HG03025 (cell line): ENCODE measurements at regions not wholly inside any gene's neighbourhood (a gene's known extent, or its start where the extent isn't known, plus 50 kb on each side); places are given as distances from the start of the nearest gene placed in this dataset.
"Not testable (repeated sequence)": the region's sequence is repeated elsewhere in the genome, so short reads cannot be mapped to it uniquely, and the experiment has no call there.

ENCODE experiments used
- ATAC-seq: cut with Tn5 transposase; IDR thresholded peaks from one replicate; pipeline ENCODE4 v1.9.1; 2021; ENCODE audit warnings: mild to moderate bottlenecking, moderate library complexity; ENCODE audit not compliant: unreplicated experiment, low FRiP score

DNA sequence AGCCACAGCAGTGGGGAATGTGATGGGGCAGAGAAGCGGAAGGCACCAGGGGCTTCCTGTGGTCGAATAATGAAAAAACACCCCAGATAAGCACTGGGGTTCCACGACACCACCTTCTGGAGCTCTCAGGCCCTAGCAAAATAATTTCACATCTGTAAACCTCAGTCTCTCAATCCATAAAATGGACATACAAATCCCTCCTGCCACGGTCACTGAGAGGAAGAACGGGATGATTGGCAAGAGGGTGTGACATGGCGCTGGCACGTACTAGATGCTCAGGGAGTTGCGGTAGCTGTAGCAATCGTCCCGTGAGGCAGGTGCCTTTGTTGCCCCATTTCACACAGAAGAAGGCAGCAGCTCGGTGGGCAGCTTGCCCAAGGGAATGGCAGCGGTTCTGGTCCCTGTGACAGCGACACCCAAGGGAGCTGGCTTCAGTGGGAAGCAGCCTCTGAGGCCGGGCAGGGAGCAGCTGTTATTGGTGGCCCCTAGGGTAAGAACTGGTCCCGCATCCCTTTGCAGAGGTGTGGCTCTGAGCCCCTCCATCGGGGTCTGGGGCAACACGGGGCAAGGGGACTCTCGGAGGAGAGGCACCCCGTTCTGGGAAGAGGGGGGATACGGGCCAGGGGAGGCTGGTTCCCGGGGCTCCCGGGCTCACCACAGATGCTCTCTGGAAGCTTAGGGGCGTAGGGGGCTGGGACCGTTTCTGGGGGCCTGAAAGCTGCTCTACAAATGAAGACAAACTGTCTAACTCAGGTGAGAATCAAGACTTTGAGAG is 114.0 kb upstream of the ALDH1A3 start:
- no peak for ATAC-seq

DNA sequence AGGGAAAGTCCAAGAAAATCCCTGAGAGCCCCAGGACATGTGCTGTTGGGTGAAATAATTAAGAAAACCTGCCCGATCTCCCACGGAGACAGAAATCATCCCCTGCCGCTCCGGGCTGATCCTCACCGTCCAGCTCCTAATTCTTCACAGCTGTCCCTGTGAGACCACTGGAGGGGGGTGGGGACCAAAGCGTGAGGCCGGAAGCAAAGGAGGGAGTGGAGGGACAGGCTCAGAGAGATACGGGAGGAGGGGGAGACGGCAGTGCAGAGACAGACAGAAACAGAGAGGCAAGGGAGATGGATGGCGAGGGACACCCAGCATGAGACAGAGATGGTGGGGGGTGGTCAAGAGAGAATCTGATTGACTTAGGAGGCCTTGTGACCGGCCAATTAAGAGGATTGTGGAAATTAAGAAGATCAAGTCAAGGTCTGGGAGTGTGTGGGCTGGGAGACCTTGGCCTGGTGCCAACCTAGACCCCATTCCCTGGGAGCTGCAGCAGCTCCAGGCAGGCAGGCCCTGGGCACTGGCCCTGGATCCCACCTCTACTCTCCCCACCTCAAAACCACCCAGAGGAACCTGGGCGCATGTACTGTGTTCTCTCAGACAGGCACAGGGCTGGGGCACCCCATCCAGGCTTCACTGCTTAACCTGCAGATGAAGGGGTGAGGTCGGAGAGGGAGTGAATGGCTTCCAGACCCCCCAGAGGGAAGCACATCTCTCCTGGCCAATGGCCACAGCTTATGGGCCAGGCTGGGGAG is 113.2 kb upstream of the ALDH1A3 start:
- no peak for ATAC-seq

DNA sequence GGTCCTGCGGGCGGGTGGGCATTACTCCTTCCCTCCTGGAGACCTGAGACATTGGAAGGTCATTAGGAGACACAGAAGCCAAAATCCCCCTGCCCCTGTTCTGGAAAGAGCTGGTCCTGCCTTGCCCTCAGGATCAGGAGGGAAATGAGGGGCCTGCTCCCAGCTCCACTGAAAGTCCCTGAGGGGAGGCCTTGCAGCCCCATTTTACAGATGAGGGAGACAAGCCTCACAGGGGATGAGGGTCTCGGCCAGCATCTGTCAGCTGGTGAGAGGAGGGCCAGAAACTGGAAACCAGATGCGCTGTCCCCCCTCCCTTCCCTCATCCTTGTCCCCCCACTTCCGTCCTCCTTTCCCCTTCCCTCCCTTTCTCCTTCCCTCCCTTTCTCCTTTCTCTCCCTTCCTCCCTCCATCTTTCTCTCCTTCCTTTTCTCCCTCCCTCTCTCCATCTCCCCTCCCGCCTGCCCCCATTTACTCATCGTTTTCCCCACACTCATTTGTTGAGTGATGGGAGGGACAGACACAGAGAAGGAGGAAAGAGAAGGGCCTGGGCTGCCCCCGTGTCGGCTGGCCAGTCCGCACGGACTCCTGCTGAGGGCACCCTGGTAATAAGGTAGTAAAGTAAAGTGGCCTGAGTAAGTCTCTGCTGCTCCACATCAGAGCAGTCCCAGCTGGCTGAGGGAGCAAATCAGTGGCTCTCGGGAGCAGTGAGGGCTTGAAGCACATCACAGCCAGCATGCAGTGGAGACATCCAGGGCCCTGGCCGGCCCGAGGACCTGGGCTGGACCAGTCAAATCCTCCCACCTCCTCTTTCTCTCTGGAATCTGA is 112.4 kb upstream of the ALDH1A3 start:
- no peak for ATAC-seq

DNA sequence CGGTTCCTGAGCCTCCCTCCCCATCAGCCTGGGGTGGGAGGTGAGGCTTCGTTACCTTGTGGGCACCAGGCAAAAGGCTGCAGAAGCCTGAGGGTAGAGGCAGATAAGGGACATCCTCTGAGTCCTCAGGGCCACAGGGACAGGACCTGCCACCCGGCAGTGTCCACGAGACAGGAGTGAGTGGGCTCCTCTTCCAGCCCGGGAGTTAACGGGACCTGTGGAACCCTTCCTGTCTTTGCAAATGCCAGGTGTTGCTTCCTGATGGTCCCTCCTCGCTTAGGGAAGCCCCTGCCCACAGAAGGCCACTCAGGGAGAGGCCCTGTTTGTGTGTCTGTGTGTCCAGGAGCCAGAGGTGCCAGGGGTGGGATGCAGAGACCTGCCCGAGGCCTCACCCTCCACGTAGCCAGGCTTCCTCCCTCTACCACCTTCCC is 111.1 kb upstream of the ALDH1A3 start:
- no peak for ATAC-seq

DNA sequence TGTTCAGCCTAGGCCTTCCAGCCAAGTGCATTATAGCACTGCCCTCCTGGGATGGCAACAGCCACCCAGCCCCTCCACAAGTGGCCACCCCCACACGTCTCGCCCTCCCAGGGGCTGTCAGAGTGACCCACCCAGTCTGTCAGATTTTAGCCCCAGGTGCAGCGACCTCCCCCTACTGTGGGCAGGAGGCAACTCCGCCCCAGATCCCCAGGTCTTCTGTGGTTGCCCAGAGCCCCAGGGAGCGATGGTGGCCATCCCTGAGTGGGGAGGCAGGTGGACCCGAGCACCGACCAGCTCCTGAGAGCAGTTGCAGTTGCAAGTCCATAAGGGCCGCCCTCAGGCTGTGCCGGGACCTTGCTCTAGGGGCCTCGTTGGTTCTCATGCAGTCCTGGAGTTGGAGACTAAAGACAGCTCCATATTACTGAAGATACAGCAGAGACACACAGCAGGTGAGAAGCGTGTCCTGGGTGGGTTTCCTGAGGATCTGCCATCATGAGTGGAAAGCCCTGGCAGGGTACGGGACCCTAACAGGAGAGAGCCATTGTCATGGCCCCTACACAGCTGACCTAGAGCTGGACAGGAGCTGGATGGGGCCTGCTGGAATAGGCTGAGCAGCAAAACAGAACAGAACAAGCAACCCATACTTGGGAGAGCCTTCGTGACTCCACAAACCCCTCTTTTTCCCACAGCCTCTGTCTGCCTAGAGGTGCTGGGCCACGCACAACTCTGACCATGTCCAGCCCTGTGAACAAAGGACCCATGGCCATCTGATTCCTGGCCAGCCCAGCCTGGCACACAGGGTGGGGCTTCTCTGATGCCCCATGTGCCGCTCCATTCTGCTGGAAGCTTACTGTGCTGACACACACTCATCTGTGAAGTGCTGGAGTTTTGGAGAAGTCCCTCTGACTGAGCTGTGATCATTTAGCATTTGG is 110.3 kb upstream of the ALDH1A3 start:
- ATAC-seq = no peak

DNA sequence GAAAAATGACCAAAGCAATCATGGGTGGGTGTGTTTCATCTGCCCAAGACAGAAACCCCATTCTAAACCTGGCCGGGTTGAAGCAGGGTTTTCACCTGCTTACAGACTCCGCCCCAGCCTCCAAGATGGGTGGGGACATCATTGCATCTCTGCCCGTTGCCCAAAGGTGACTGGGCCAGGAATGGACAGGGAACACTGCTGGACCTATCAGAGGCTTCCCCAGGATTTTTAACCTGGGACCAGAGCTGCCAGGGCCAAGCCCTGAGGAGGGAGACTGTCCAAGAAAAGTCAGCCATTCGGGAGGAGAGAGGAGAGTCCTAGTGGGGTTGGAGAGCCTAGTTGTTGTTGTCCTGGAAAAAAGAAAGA is 109.7 kb upstream of the ALDH1A3 start:
- ATAC-seq = no peak

DNA sequence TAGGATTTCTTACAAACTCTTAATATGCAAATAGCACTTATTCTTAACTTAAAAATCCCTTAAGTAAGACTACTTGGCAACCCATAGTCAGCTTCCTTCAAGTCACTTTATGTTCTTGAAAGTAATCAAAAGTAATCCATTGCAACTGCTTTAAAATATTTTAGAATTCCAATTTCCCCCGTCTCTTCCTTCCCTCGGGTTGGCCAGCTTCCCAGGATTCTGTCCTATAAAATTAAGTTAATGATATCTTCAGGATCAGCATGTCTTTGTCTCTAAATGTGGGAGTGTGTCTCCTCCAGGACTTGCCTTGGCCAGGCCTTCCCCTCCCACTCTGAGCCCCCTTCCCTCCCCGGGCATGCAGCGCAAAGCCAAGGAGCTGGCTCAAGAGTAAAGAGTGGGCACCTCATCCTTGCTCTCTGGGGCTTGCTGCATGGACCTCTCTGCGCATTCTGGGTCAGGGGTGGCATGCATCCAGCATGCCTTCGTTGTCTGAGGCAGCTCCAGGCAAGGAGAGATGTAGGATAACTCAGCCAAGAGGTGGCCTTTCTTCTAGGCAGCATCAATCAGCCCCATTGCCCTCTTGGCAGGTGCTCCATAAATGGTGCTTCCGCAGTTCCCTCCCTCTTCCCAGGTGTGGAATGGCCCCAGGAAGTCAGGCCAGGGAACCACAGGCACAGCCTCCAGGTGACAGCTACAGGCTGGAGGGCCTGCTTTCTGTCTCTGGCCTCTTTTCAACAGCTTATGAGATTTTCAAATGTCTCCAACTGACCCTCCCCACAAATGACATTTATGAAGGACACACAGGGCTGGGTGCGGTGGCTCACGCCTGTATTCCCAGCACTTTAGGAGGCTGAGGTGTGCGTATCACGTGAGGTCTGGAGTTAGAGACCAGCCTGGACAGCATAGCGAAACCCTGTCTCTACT is 108.7 kb upstream of the ALDH1A3 start:
- ATAC-seq = no peak

DNA sequence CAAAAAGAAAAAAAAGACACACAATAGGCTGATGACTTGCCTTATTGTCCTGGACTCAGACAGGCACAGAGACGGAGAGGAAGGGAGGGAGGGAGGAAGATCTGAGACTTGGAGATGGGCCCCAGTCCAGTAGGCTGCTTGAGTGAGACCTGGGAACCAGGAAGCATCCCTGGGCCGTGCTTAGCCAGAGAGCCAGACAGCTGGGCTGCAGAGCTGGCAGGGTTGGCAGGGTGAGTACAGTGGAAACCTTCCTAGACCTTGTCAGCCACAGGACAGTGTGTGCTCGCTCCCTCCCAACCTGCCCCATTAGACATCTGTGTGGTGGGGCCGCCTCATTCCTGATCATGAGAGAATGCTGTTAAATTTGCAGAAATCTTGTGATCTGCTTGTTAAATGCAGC is 107.9 kb upstream of the ALDH1A3 start:
- ATAC-seq = no peak

DNA sequence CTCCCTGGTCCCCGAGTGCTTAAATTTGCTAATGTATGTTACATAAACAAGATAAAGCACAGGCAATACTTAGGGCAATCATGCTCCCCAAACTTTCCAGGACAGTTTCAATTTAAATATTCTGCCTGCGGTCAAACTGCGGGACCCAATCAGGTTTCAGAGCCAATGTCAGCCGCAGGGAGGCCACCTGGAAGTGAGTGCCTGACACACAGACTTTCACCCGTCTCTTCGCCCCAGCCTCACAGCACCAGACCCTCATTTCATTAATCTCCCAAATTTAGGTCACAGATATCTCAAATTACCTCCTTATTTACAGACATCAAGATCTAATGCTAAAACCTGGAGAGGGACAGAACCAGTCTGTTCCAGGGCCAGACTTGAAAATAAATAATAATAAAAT is 107.2 kb upstream of the ALDH1A3 start:
- ATAC-seq = no peak

DNA sequence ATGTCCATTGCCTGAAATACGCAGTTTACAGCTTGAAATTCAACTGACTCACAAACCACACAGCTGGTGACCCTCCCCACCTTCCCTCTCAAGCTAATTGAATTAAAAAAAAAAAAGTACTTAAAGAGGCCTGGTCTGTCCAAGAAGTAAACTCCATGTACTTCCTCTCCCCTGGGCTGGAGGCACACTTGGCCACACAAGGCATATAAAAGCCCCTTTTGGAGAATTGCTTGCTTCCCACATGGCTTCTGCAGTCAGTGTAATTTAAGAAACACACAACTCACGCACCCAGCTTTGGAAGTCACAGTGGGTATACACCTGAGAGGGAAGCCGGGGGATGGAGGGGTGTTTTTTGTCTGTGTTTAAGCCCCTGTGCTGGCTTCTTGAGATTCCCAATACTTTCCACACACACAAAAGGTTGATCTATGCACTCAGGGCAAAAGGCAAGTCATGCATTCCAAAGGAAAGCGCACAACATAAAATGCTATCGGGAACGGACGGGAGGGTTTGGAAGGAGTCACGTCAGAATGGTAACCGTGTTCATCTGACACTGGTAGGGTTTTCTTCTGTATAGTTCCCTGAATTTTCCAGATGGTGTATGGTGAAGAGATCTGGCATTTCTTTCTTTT is 106.6 kb upstream of the ALDH1A3 start:
- no peak for ATAC-seq

DNA sequence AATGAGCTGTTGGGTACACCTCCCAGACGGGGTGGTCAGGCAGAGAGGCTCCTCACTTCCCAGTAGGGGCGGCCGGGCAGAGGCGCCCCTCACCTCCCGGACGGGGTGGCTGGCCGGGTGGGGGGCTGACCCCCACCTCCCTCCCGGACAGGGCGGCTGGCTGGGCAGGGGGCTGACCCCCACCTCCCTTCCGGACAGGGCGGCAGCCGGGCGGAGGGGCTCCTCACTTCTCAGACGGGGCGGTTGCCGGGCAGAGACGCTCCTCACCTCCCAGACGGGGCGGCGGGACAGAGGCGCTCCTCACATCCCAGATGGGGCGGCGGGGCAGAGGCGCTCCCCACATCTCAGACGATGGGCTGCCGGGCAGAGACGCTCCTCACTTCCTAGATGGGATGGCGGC is 105.6 kb upstream of the ALDH1A3 start:
- not testable (repeated sequence) for ATAC-seq

DNA sequence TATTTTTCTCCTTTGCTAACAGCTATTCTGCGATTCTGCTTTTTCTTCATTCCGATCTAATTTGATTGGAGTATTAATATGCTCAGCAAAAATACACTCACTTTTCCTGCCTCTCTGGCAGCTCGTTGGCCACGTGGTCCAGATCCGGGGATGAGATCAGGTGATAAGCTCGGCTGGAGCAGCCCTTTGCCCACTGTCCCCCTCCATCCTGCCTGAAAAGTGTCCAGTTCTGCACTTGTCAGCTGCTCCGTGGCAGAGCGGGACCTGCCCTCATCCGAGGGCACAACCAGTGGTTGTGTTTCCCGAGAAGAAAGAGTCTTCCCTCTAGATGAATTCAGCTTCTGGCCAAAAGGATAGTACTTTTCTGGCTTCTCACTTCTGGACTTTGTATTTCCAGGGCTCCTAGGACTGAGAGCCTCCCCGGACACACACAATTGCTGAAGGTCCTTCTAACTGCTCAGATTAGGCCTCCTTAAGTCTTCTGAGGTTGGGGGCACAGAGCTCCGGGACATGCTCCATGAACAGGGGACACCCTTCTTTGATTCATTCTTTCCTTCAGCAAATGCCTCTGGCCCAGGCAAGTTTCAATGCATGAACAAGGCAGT is 103.9 kb upstream of the ALDH1A3 start:
- ATAC-seq = no peak

DNA sequence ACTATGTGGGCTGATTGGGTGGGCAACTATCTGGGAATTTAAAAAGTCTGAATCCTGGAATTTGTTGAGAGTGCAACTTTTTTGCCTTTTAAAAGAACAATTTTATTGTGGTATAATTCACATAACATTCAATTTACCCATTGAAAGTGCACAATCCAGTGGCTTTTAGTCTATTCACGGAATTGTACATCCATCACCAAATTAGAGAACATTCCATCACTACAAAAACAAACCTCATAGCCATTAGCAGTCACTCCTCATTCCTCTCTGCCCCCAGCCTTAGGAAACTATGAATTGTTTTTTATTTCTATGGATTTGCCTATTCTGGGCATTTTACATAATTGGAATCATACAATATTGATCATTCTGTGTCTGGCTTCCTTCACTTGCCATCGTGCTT is 101.8 kb upstream of the ALDH1A3 start:
- no peak for ATAC-seq

DNA sequence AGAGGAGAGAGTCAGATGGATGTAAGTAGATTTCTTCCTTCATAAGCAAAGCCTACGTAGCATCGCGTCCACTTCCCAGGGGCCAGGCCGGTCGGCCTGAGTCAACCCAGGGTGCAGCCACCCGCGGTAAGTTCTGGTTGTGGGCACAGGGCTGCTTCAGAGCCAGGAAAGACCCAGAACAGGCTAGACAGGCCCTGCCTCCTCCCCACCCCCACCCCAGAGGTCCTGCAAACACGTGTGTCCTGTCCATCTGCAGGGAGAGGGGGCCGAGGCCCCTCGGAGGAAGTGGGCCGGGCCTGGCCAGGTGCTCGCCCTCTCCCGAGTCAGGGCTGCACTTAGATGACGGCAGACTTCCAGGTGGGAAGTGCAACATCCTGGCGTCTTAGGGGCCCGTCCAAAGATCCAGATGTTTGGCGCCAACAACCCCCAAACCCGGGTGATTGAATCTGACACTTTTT is 100.8 kb upstream of the ALDH1A3 start:
- ATAC-seq = no peak

DNA sequence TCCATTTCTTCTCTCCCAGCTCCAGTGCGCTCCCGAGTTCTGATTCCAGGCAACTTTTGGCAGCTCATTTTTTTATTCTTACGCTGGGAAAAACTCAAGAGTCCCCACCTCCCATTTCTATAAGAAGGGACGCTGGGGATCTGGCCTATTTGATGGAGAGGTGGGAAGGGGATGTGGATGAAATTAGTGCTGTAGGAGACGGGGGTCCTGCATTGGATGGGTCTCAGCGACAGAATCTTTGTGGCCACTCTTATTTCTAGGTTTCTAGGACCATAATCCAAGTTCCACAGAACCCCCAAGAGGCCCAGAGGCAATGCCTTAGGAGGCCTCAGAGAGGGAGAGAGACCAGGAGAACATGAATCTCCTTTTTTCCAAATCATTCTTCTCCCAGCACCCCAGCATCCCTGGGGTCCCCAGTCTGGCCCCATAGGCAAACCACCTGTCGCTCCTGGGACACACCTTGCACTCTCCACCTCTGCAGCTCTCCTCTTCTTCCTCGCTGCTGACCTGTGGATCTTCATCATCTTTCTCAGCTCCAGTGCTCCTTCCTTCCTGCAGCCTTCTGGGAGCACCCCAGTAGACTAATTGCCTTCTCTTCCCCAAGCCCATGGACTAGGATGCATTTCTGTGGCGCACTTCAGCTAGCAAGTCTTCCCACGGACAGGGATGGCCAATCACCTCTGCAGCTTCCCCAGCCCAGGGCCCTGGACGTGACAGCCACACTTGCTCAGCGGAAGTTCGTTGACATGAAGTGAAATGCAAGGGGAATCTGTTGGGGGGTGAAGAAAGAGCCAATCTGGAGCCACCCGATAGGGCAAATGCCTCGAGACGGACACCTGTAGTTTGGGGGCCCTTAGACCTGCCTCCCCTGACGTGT is 100.1 kb upstream of the ALDH1A3 start:
- ATAC-seq = no peak

DNA sequence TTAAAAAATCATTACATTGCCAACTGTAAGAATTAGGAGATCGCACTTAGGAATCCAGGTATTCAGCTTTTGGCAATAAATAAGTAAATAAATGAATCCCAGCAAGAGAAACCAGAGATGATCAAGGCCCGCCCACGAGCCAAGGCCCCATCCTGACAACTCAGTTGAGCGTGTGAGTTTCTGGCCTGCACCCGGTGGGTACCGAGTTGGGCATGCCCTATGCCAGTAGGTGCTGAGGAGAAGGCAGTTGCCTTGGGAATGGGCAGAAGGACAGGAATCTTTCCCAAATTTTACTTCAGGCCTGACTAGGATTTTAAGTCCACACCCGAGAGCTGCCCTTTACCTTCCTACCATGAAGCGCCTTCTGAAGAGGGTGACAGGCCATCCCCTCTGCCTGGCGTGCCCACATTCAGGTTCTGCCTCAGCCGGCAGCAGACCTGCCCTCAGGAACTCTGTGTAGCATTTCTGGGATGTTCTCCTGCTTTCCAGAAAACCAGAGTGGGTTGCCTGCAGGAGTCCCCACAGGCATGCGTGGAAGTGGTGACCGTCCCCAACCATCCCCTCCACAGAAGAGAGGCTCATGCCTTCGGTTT is 99.3 kb upstream of the ALDH1A3 start:
- no peak for ATAC-seq
